H9 (cell line): ENCODE measurements at regions not wholly inside any gene's neighbourhood (a gene's known extent, or its start where the extent isn't known, plus 50 kb on each side); places are given as distances from the start of the nearest gene placed in this dataset.

Source experiments
- DNase-seq: peaks from one replicate; pipeline ENCODE4 v3.0.0-alpha.2; 2017
- H2AFZ ChIP-seq: one replicate; pipeline ENCODE4 v1.6.1; 2013; ENCODE audit warnings: mild to moderate bottlenecking, low read length, control low read depth, moderate library complexity
- H2AK5ac ChIP-seq: 2 replicates; pipeline ENCODE4 v1.6.1; 2013; ENCODE audit warnings: low read length, control low read depth, mixed read lengths; ENCODE audit not compliant: insufficient read length
- H2BK120ac ChIP-seq: one replicate; pipeline ENCODE4 v1.6.1; 2013; ENCODE audit warnings: low read depth, mild to moderate bottlenecking, low read length, control low read depth, inconsistent platforms; ENCODE audit not compliant: poor library complexity, severe bottlenecking
- H2BK12ac ChIP-seq: 2 replicates; pipeline ENCODE4 v1.6.1; 2013; ENCODE audit warnings: low read length, control low read depth, mixed read lengths, low read depth; ENCODE audit not compliant: insufficient read length
- H2BK15ac ChIP-seq: 2 replicates; pipeline ENCODE4 v1.6.1; 2013; ENCODE audit warnings: low read depth, low read length, control low read depth
- H2BK20ac ChIP-seq: one replicate; pipeline ENCODE4 v1.6.1; 2013; ENCODE audit warnings: low read depth, mild to moderate bottlenecking, low read length, control low read depth, inconsistent platforms; ENCODE audit not compliant: poor library complexity, severe bottlenecking
- H2BK5ac ChIP-seq: 2 replicates; pipeline ENCODE4 v1.6.1; 2013; ENCODE audit warnings: low read length, control low read depth, mixed read lengths; ENCODE audit not compliant: insufficient read length
- H3K14ac ChIP-seq: 2 replicates; pipeline ENCODE4 v1.6.1; 2013; ENCODE audit warnings: low read length, control low read depth; ENCODE audit not compliant: insufficient read depth
- H3K18ac ChIP-seq: 2 replicates; pipeline ENCODE4 v1.6.1; 2013; ENCODE audit warnings: low read depth, mild to moderate bottlenecking, mixed read lengths, low read length, control low read depth; ENCODE audit not compliant: insufficient read length
- H3K23ac ChIP-seq: 2 replicates; pipeline ENCODE4 v1.6.1; 2013; ENCODE audit warnings: low read length, control low read depth, mixed read lengths, low read depth; ENCODE audit not compliant: insufficient read length
- H3K23me2 ChIP-seq: 2 replicates; pipeline ENCODE4 v1.6.1; 2013; ENCODE audit warnings: low read depth, mild to moderate bottlenecking, mixed read lengths, low read length, control low read depth; ENCODE audit not compliant: insufficient read length, poor library complexity, severe bottlenecking
- H3K27ac ChIP-seq: 2 replicates; pipeline ENCODE4 v1.5.1; 2013; ENCODE audit warnings: low read length, control low read depth, mixed read lengths, low read depth; ENCODE audit not compliant: insufficient read length
- H3K27me3 ChIP-seq: 2 replicates; pipeline ENCODE4 v1.6.1; 2013; ENCODE audit warnings: low read length, control low read depth, inconsistent platforms; ENCODE audit not compliant: insufficient read depth
- H3K4ac ChIP-seq: 2 replicates; pipeline ENCODE4 v1.6.1; 2013; ENCODE audit warnings: low read depth, mild to moderate bottlenecking, control low read depth, inconsistent platforms, low read length, moderate library complexity
- H3K4me1 ChIP-seq: 2 replicates; pipeline ENCODE4 v1.6.1; 2013; ENCODE audit warnings: low read length, control low read depth, inconsistent platforms; ENCODE audit not compliant: insufficient read depth
- H3K4me2 ChIP-seq: 2 replicates; pipeline ENCODE4 v1.6.1; 2013; ENCODE audit warnings: low read length, control low read depth, mixed read lengths; ENCODE audit not compliant: insufficient read length, insufficient read depth
- H3K56ac ChIP-seq: 2 replicates; pipeline ENCODE4 v1.6.1; 2013; ENCODE audit warnings: low read depth, mild to moderate bottlenecking, mixed read lengths, low read length, control low read depth; ENCODE audit not compliant: insufficient read length
- H3K79me1 ChIP-seq: 2 replicates; pipeline ENCODE4 v1.6.1; 2013; ENCODE audit warnings: low read depth, mild to moderate bottlenecking, moderate library complexity, low read length, control low read depth, inconsistent platforms; ENCODE audit not compliant: insufficient read depth, poor library complexity, severe bottlenecking
- H3K79me2 ChIP-seq: 2 replicates; pipeline ENCODE4 v1.6.1; 2013; ENCODE audit warnings: low read length, control low read depth, inconsistent platforms; ENCODE audit not compliant: insufficient read depth
- H3K9ac ChIP-seq: 2 replicates; pipeline ENCODE4 v1.6.1; 2013; ENCODE audit warnings: low read length, control low read depth, mixed read lengths; ENCODE audit not compliant: insufficient read length; ENCODE audit errors: extremely low read depth
- H3K9me3 ChIP-seq: one replicate; pipeline ENCODE4 v1.6.1; 2013; ENCODE audit warnings: low read depth, low read length, inconsistent platforms; ENCODE audit not compliant: control insufficient read depth
- H3T11ph ChIP-seq: one replicate; pipeline ENCODE4 v1.6.1; 2013; ENCODE audit warnings: mild to moderate bottlenecking, low read length, control low read depth, inconsistent platforms
- H4K20me1 ChIP-seq: one replicate; pipeline ENCODE4 v1.6.1; 2013; ENCODE audit not compliant: control insufficient read depth, insufficient read length, insufficient read depth
- H4K5ac ChIP-seq: 2 replicates; pipeline ENCODE4 v1.6.1; 2013; ENCODE audit warnings: low read depth, mild to moderate bottlenecking, mixed read lengths, low read length, control low read depth; ENCODE audit not compliant: insufficient read length
- H4K8ac ChIP-seq: replicated peaks from 2 replicates; pipeline ENCODE4 v1.6.1; 2013; ENCODE audit warnings: low read length, control low read depth, mixed read lengths, low read depth; ENCODE audit not compliant: insufficient read length
- H4K91ac ChIP-seq: 2 replicates; pipeline ENCODE4 v1.6.1; 2013; ENCODE audit warnings: low read depth, mild to moderate bottlenecking, moderate library complexity, mixed read lengths, low read length, control low read depth; ENCODE audit not compliant: insufficient read length
- H3K27ac Mint-ChIP-seq, 3 experiments: 2 replicates in 2 of 3; 3 replicates in 1 of 3; pipeline ENCODE4 v1.8.0; 2020 to 2021; ENCODE audit warnings: mixed read lengths in 3 of 3, mild to moderate bottlenecking in 1 of 3, moderate library complexity in 1 of 3
- H3K27me3 Mint-ChIP-seq: 2 replicates; pipeline ENCODE4 v1.8.0; 2021; ENCODE audit warnings: low read depth, mild to moderate bottlenecking, moderate library complexity, mixed read lengths
- H3K36me3 Mint-ChIP-seq, 3 experiments: 2 replicates in 2 of 3; 3 replicates in 1 of 3; pipeline ENCODE4 v1.8.0; 2020 to 2021; ENCODE audit warnings: low read depth in 3 of 3, mixed read lengths in 3 of 3; ENCODE audit not compliant: insufficient read depth in 1 of 3
- H3K4me1 Mint-ChIP-seq, 2 experiments: 2 replicates each; pipeline ENCODE4 v1.8.0; 2020; ENCODE audit warnings: mixed read lengths in 2 of 2
- H3K4me3 Mint-ChIP-seq, 2 experiments: 2 replicates in 1 of 2; 3 replicates in 1 of 2; pipeline ENCODE4 v1.8.0; 2020 to 2021; ENCODE audit warnings: mild to moderate bottlenecking in 2 of 2, mixed read lengths in 2 of 2, moderate library complexity in 1 of 2
- H3K9me3 Mint-ChIP-seq, 2 experiments: 2 replicates in 1 of 2; 3 replicates in 1 of 2; pipeline ENCODE4 v1.8.0; 2020; ENCODE audit warnings: mild to moderate bottlenecking in 2 of 2, mixed read lengths in 2 of 2, moderate library complexity in 1 of 2
- WGBS: extraction: QIAGEN DNeasy Blood & Tissue Kit; methylation state at CpG from one replicate; pipeline ENCODE4 v1.1.7; 2013; ENCODE audit warnings: missing lambda C conversion rate, low lambda C conversion rate, mixed read lengths; ENCODE audit not compliant: insufficient read length; ENCODE audit errors: extremely low coverage; 5-methylcytosine and 5-hydroxymethylcytosine counted together
- TF ChIP-seq, protein P1 (sequence below): fragments of 200-600 bp; sonication (generic); conservative IDR thresholded peaks from 3 replicates; pipeline ENCODE4 v1.8.0; 2021; ENCODE audit warnings: antibody characterized with exemption, mild to moderate bottlenecking

DNA sequence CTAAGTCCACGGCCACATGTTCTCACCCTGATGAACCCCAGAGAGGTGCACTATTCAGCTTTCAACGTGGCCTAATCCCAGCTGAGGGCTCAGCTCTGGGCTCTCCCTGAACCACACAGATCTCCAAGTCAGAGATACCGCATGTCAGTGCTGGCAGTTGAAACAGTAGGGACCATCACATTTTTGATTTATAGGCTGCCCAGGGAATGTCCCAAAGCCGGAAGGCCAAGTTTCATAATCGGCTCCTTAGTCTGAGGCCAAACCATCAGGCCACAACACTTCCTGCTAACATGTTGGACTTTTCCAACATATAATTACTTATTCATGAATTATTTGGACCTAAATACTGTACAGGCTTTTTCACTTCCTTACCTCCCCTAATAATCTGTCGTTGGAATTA, 91.9 kb upstream of the KLHL29 start:
- H3K27me3 ChIP-seq, result no peaks in the 10 kb centered on the region
- H3K14ac ChIP-seq, result no peak overlapping the region
- no peak overlapping the region for H3K9ac ChIP-seq
- no peak overlapping the region for H3K56ac ChIP-seq
- H2BK20ac ChIP-seq, result no peak overlapping the region
- H4K20me1 ChIP-seq, result no peaks in the 10 kb centered on the region
- H3K27ac ChIP-seq, result no peak overlapping the region
- no peaks in the 10 kb centered on the region for H3K36me3 Mint-ChIP-seq
- H2AK5ac ChIP-seq, result no peak overlapping the region
- no peak overlapping the region for H4K8ac ChIP-seq
- no peak overlapping the region for H2AFZ ChIP-seq
- H2BK5ac ChIP-seq, result no peak overlapping the region
- no peaks in the 10 kb centered on the region for H3K9me3 ChIP-seq
- no peaks in the 10 kb centered on the region for H3K23me2 ChIP-seq
- no peaks in the 10 kb centered on the region for H3K79me1 ChIP-seq
- TF ChIP-seq, protein P1, sequence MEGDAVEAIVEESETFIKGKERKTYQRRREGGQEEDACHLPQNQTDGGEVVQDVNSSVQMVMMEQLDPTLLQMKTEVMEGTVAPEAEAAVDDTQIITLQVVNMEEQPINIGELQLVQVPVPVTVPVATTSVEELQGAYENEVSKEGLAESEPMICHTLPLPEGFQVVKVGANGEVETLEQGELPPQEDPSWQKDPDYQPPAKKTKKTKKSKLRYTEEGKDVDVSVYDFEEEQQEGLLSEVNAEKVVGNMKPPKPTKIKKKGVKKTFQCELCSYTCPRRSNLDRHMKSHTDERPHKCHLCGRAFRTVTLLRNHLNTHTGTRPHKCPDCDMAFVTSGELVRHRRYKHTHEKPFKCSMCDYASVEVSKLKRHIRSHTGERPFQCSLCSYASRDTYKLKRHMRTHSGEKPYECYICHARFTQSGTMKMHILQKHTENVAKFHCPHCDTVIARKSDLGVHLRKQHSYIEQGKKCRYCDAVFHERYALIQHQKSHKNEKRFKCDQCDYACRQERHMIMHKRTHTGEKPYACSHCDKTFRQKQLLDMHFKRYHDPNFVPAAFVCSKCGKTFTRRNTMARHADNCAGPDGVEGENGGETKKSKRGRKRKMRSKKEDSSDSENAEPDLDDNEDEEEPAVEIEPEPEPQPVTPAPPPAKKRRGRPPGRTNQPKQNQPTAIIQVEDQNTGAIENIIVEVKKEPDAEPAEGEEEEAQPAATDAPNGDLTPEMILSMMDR, result no peak
- no peak overlapping the region for H3K23ac ChIP-seq
- no peaks in the 10 kb centered on the region; a peak in 1 of 4 replicates for H3K4me1 Mint-ChIP-seq
- no peak overlapping the region for H3T11ph ChIP-seq
- no peak overlapping the region for H3K4me3 Mint-ChIP-seq
- H3K27ac Mint-ChIP-seq, result no peak overlapping the region
- H3K79me2 ChIP-seq, result no peaks in the 10 kb centered on the region
- no peaks in the 10 kb centered on the region for H3K4me1 ChIP-seq
- no peak overlapping the region for H4K5ac ChIP-seq
- DNase-seq, result no peak
- no peak overlapping the region for H3K4ac ChIP-seq
- no CpG with 5 or more reads among the region's 6 CpGs for WGBS
- no peak overlapping the region for H2BK120ac ChIP-seq
- H2BK12ac ChIP-seq, result no peak overlapping the region
- H3K18ac ChIP-seq, result no peak overlapping the region
- no peaks in the 10 kb centered on the region; the same call in 1 of the 2 replicates for H3K27me3 Mint-ChIP-seq
- H2BK15ac ChIP-seq, result no peak overlapping the region
- H3K9me3 Mint-ChIP-seq, result no peaks in the 10 kb centered on the region
- no peak overlapping the region for H3K4me2 ChIP-seq
- no peak overlapping the region for H4K91ac ChIP-seq
